ENCODE measurements at regions not wholly inside any gene's neighbourhood (a gene's known extent, or its start where the extent isn't known, plus 50 kb on each side); places are given as distances from the start of the nearest gene placed in this dataset.

- WGBS, 2 donors: 52 to 54% methylated on average over 2 of the region's 2 CpGs
- no peak overlapping the region for H3K4me3 ChIP-seq
- intact Hi-C loops (cut with DNase I): no loop called here
- H3K27ac ChIP-seq: no peak overlapping the region
- no peaks in the 10 kb centered on the region for H3K27me3 ChIP-seq
- H3K36me3 ChIP-seq: no peaks in the 10 kb centered on the region
- no peaks in the 10 kb centered on the region for H3K4me1 ChIP-seq
- no peaks in the 10 kb centered on the region for H3K9me3 ChIP-seq
- no peak for DNase-seq
- no peak for TF ChIP-seq POLR2A (IDR thresholded peaks at IDR 0.05)
- TF ChIP-seq, protein P1, sequence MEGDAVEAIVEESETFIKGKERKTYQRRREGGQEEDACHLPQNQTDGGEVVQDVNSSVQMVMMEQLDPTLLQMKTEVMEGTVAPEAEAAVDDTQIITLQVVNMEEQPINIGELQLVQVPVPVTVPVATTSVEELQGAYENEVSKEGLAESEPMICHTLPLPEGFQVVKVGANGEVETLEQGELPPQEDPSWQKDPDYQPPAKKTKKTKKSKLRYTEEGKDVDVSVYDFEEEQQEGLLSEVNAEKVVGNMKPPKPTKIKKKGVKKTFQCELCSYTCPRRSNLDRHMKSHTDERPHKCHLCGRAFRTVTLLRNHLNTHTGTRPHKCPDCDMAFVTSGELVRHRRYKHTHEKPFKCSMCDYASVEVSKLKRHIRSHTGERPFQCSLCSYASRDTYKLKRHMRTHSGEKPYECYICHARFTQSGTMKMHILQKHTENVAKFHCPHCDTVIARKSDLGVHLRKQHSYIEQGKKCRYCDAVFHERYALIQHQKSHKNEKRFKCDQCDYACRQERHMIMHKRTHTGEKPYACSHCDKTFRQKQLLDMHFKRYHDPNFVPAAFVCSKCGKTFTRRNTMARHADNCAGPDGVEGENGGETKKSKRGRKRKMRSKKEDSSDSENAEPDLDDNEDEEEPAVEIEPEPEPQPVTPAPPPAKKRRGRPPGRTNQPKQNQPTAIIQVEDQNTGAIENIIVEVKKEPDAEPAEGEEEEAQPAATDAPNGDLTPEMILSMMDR (IDR thresholded peaks at IDR 0.05): no peak
Measured at GRCh38 chr9:26565118-26565517, 327.5 kb downstream of the CAAP1 start.

DNA sequence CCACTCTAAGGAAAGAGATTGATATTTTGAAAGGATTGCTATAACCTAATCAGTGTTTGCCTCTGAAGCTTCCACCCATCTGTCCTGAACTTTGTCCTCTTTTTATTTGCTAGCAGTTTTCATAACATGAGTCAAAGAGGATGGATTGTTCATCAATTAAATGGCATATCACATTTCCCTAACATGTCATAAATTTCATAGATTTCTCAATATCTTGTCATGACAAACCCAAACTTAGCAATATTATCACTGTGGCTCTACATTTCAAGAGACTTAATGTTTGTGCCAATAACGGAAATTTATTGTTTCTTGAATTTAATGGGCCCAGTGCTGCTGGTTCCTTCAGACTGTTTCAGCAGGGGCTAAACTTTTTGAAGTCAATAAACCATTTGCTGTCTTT is 330.3 kb downstream of the CAAP1 start:
- DNase-seq: no peak
- no peaks in the 10 kb centered on the region for H3K9me3 ChIP-seq
- H3K4me3 ChIP-seq: no peak overlapping the region
- no peak overlapping the region for H3K27ac ChIP-seq
- TF ChIP-seq, protein P1 (IDR thresholded peaks at IDR 0.05): no peak
- no peak for TF ChIP-seq POLR2A (IDR thresholded peaks at IDR 0.05)
- H3K36me3 ChIP-seq: no peaks in the 10 kb centered on the region
- intact Hi-C loops (cut with DNase I): no loop called here
- H3K27me3 ChIP-seq: no peaks in the 10 kb centered on the region
- 67 to 80% methylated on average over 1 of the region's 1 CpG for whole genome bisulfite sequencing, 2 donors
- no peaks in the 10 kb centered on the region for H3K4me1 ChIP-seq

GRCh38 chr9:26561928-26562327 is 330.7 kb downstream of the CAAP1 start:
- Histone ChIP-seq H3K4me3 (no peak overlapping the region), H3K27ac (no peak overlapping the region), H3K36me3 (no peaks in the 10 kb centered on the region), H3K4me1 (no peaks in the 10 kb centered on the region), H3K9me3 (no peaks in the 10 kb centered on the region), H3K27me3 (no peaks in the 10 kb centered on the region)
- TF ChIP-seq, protein P1 (IDR thresholded peaks at IDR 0.05): no peak
- no peak for TF ChIP-seq POLR2A (IDR thresholded peaks at IDR 0.05)
- intact Hi-C loops (cut with DNase I): no loop called here
- WGBS, 2 donors: 37 to 52% methylated on average over 3 of the region's 3 CpGs
- no peak for DNase-seq

DNA sequence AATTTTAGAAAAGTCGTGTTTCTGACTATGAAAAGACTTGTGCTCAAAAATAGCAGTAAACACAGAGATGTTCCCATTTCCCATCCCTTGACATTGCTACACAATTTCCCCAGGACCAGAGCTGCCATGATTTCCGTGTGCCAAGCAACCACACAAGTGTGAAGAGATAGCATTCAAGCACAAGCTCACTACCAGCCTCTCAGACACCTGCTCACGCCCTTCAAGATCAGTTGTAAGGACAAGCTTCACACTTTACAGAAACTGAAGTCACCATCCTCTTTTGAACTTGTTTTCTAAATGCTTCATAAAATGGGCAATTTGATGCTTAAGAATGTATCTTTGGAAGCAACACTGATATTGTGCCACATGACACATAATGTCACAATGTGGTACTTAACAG is 333.1 kb downstream of the CAAP1 start:
- WGBS, 2 donors: 63 to 69% methylated on average over 3 of the region's 3 CpGs
- H3K27me3 ChIP-seq: no peaks in the 10 kb centered on the region
- no peak overlapping the region for H3K4me3 ChIP-seq

GRCh38 chr9:26551971-26552370 is 340.6 kb downstream of the CAAP1 start:
- H3K4me1 ChIP-seq: no peaks in the 10 kb centered on the region
- no peak overlapping the region for H3K27ac ChIP-seq
- H3K27me3 ChIP-seq: no peaks in the 10 kb centered on the region
- TF ChIP-seq, protein P1 (IDR thresholded peaks at IDR 0.05): no peak
- no peak for TF ChIP-seq POLR2A (IDR thresholded peaks at IDR 0.05)
- H3K9me3 ChIP-seq: peaks cover 0 to 8% (median 0%) of the 10 kb centered on the region in 3 donors
- no peak overlapping the region for H3K4me3 ChIP-seq
- no peak for DNase-seq
- H3K36me3 ChIP-seq: no peaks in the 10 kb centered on the region
- intact Hi-C loops (cut with DNase I): no loop called here

More for the DNA sequence above, 333.1 kb downstream of the CAAP1 start:
- no peak overlapping the region for H3K27ac ChIP-seq
- H3K36me3 ChIP-seq: no peaks in the 10 kb centered on the region
- H3K9me3 ChIP-seq: peaks cover 0 to 8% (median 0%) of the 10 kb centered on the region in 3 donors
- DNase-seq: no peak
- TF ChIP-seq, protein P1 (IDR thresholded peaks at IDR 0.05): no peak
- no peak for TF ChIP-seq POLR2A (IDR thresholded peaks at IDR 0.05)
- no peaks in the 10 kb centered on the region for H3K4me1 ChIP-seq
- intact Hi-C loops (cut with DNase I): no loop called here
